Cerebellar cortex (tissue), 1 donor: ENCODE measurements at regions not wholly inside any gene's neighbourhood (a gene's known extent, or its start where the extent isn't known, plus 50 kb on each side); places are given as distances from the start of the nearest gene placed in this dataset.
"Not testable (repeated sequence)": the region's sequence is repeated elsewhere in the genome, so short reads cannot be mapped to it uniquely, and the experiment has no call there.

ENCODE experiments used
- DNase-seq: peaks from one replicate; pipeline ENCODE4 v3.0.0-alpha.2; 2015; ENCODE audit warnings: low spot score

DNA sequence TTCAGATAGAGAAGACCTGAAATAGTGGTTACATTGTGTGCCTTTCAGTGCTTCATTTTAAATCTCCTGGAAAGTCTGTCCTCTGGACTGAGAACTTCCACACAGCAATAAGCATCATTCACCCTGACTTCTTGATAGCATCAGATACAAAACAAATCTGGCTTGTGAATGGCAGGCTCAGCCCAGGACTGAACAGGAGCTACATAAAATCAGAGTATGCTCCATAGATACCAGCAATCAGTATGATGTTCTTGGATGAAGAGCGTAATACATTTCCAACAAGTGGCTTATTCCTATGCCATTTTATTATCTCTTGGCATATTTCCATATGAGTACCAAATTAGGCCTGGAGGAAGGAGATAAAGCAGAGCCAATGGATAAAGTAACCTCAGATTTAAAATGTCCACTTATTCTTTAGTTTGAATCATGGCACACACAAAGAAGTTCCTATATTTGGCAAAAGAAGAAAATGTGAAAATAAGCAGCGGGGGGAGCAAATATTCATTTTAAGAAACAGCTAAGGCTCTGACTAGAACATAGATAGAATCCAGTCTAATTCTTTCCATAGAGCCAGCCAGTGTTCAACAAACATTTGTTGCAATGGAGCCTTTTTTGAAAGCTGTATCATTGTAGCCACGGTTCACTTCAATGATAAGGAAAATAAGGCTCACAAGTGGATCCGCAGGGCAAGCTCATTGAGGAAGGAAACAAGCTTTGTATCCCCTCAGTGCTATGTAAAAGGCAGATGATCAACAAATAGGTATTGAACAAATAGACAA, 230.8 kb upstream of the CHAC2 start:
- DNase-seq = no peak

DNA sequence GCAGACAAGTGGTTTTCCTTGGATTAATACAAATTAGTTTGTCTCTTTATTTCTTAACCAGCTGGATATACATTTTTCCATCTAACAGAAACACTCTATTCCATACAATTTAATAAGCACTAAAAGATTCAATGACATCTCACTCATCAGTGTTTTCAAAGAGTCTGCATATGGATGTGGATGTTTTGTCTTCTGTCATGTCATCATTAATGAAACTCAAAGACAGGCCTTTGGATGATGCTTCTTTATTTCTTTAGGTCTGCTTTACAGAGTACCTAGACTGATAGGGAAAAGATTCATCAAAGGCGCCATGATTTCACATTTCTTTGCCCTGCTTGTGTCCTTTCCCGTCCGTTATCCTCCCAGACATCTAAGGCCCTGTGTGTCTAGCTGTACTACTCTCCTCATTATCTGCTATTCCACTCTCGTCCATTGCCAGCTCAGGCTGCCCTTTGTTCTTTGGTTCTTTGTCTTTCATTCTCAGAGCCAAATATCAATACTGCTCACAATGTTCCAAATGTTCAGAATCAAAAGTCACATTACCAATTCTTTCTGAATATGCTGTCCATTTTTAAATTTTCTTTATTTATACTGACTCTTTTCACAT, 232.3 kb upstream of the CHAC2 start:
- no peak for DNase-seq

DNA sequence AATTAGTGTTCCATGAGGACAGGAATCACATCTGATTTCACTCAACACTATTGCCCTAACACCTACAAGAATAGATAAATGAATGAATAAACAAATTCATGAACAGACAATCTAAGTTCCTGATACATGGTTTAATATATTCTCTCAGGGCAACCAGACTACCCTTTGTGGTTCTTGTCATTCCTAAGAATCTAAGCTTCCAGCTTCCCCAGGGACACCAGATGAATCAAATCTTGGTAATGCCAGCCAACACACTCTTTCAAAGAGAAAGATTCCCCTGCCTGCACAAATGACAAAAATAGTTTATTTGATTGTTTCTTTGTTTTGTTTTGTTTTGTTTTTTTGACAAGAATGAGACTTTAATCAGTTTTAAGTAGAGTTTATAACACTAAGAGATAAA, 237.5 kb upstream of the CHAC2 start:
- DNase-seq = no peak

DNA sequence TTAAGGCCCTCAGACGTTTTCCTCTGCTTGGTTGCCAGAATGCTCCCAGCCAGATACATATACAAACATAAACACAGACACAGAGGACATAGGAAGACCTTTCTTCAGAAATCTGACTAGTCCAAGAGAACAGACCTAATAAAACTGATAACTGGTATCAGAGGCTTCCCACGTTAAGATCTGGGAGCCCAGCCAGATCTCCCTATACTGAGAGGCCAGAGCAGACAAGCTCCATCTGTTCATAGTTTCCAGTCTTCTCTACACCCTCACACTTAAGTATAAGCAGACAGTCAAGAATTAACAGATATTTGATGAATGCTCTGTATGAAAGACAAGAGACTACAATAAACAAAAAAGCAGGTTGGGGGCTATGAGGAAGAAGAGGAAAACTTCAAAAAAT, 240.5 kb upstream of the CHAC2 start:
- DNase-seq = peak; percentile 48

DNA sequence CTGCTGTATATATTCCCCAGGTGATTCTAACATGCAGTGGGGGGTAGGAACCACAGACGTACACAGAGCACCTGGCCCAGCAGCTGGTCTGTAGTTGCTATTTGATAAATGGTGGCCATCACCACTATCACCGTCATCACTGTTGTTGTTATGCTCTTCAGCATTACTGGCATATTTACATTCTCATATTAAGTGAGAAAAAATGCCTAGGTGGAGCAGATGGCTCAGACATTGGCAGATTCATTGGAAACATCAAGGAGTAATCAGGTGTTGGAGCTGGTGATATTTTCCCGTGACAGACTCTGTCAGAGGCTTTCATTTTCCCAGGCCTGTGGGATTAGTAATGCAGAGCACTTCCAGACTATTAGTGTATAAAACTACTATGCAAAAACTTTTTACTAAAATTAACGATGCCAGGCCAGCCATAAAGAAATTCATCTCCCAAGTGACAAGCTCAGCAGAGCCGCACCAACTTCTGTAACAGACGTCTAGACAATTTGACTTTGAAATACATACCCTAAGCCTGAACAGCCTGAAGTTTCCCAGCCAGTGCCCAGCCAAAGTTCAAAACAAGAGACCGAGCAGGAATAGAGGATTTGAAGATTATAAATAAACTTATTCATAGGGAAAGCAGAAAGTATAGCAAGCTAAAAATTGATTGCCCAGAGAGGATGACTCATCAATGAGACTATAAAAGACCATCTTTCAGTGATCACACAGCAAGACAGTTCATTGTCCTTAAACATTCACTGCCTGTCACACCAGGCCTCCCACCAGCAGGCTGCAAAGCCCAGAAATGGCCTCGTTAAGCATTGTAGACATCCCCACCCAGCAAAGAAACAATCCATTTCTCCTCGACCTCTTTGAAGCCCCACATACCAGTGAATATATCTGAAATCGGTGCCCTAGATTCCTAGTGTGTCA, 247.4 kb upstream of the CHAC2 start:
- DNase-seq = no peak

DNA sequence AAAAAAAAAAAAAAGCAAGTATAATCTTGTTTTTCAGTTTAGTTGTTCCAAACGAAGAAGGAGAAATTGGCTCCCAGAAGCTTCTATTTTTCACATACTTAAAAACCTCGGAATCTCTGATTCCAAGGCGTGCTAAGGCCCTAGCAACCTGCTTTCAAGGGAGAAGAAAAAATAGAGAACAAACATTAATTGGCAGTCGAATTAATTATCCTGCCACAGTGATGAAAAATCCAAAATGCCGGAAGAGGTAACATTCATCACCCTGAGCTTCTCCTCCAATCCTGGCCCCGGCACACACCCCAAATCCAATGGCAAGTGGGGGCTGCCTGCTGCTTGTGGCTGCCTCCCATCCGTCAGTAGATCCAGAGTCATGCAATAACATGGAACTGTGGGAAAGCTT, 250.2 kb upstream of the CHAC2 start:
- no peak for DNase-seq

DNA sequence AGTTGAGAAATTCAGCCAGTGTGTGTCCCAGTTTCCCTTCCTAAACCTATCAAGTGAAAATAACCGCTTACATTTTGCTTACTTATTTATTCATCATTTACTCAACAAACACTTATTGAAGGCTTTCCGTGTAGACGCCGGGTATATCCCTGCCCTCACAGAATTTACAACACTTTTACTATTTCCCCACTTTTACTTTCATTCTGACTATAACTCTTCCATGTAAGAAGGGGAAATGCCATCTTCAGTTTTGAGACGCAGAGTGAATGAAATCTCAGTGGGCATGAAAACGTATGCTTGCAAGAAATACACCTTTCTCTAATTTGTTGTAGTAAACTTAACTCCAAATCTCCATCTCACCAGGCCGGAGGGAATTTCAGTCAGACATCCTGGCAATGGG, 251.0 kb upstream of the CHAC2 start:
- no peak for DNase-seq

DNA sequence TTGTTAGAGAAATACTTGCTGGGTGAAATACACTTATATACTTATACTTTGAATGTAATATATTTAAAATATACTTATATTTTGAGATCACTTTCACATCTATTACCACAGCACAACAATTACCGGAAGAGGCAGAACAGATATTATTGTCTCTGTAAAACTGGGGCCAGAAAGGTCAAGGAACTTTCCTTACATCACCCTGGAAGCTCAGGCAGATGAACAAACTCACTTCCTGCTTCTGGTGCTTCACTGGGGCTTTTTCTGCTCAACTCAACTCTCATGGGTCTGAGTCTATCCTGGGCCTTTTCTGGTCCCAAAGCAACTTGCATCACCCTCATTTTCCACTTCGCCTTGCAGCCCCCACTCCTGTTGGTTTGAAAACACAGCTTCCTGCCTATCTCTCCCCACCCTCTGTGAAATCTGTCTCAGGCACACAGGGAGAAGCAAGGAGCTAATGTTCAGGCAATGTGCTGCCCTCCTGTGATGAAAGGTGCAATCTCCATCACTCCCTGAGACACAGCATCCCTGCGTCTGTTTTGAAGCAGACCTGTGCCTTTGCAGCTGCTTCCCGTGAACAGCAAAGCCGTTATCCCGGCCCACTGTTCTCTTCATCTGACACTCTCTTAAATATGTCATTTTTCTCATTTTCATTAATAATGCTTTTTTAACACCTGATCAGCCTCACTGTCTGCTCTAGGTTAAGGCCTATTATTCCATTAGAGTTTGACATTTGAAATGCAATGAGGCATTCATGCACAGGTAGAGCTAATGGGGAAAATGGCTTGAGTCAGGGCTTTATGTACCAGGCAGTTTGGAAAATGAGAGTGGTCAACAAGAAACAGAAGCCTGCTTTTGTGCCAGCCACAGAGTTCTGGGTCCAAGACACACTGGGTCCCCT, 251.9 kb upstream of the CHAC2 start:
- no peak for DNase-seq

DNA sequence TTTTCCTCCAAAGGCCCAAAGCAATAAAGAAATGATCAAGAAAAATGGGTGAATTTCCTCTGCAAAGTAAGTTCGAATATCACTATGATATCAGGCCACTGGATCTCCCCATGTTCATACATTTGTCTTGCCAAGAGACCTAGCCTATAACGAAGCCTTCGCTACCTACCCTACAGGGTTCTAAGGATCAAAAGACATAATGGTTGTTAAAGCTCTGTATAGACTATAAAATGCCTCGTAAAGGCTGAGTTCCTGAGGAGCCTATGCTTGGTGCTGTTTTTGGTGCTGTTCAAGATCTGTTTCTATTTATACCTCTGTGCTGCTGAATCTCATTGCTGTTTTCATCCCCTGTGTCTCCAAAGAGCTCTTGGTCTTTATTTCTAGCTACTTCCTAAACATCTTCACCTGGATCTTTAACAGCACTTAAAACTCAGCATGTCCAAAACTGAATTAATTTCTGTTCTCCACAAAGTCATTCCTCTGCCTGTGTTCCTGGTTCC, 254.4 kb upstream of the CHAC2 start:
- no peak for DNase-seq

DNA sequence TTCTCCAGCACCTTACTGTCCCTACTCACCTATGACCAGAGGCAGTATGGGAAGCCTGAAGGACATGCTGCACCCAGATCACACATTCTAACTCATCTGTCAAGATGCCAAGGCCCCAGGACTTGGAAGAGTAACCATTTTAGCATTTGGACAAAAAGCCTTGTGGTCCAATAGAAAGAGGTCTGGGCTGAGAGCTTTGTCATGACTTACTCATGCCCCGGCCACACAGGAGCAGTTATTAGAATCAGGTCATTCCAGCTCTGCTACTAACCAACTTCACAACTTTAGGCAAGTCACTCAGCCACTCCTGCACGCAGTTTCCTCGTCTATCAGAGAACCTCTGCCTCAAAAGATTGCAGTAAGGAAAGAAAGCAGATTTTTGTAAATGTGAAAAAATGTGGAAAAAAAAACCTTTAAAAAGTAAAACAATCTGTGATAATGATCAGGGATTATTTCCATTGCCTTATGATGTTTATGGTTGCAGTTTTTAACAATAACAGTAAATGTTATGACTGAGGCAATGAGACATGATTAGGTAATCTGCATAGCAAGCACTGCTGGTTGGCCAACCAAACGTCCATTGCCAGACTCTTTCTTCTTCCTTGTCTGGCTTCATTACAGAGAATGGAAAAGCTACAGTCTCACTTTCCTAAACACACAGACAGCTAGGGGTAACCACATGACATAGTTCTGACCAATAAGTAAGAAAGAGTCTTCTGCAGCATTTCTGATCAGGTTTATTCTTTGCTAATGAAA, 255.4 kb upstream of the CHAC2 start:
- DNase-seq = no peak

DNA sequence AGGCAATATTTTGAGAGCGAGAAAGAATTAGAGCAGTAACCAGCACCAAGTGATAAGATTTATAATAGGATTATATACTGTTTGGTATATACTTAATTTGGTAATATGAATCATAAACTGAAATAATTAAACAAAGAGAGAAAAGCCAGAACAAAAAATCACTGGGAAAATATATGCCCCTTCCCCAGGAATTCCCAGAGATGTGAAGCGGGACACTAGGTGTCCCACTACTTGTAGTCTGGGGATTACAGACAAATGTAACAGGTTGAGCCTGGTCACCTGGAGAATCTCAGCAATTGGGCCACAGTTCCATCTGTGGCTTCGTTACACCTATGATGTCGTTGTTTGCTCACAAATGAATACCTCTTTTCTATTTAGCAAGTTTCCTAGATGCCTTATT, 256.1 kb upstream of the CHAC2 start:
- DNase-seq = no peak

DNA sequence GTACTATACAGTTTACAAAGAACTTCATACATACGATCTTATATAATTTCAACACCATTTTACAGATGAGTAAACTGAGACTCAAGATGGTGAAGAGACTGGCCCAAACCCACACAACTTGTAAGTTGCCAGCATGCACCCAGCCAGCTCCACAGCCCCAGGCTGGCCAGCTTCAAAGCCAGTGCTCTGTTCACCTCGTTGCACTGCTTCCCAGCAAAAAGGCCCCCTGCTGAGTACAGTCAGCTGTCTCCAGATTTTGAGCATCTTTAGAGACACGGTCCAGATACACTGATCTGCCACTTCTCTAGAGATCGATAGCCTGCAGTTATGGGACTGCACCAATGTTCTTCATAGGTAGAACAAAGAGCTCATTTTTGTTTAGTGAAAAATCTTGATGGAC, 257.2 kb upstream of the CHAC2 start:
- DNase-seq = no peak

DNA sequence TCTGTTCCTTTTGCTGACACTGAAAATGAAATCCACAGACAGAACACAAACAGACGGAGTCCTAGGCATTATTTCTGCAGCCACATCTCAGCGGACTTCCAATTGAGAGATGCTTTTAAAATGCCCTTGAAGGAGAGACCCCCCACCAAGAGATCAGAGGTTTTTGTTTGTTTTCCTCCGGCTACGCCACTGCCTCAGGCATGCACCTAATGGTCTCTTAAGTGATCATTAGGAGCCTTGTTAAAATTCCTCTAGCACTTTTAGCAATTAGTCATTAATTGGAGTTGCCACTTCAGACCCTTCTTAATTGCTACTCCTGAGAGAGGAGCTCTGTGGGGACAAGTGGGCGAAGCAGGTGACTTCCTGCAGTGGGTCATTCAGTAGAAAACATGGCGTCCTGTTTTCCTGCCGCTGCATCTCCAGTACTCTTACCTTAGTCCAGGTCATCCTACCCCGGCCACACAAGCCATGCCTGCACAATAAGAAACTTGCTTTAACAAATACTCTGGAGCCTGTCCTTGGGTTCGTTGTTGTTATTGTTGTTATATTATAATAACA, 257.7 kb upstream of the CHAC2 start:
- DNase-seq = no peak

DNA sequence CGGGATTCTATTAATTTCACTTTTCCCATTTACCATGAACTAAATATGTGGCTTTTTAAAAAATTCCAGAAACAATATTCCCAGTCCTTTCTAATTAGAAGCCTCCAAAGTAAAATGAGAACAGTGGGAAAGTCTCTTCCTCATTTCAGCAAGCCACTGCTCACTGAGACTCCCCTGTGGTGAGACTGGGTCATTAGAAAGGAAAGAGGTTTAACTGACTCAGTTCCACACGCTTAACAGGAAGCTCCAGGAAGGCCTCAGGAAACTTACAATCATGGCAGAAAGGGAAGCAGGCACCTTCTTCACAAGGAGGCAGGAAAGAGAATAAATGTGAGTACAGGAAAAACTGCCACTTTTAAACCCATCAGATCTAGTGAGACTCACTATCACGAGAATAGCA, 258.9 kb upstream of the CHAC2 start:
- DNase-seq = no peak

DNA sequence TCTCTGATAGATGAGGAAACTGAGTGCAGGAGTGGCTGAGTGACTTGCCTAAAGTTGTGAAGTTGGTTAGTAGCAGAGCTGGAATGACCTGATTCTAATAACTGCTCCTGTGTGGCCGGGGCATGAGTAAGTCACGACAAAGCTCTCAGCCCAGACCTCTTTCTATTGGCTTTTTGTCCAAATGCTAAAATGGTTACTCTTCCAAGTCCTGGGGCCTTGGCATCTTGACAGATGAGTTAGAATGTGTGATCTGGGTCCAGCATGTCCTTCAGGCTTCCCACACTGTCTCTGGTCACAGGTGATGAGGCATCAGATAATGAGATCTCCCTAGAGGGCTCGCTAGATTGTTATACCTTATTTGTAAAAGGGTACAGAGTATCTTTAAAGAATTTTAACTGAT, 260.5 kb upstream of the CHAC2 start:
- not testable (repeated sequence) for DNase-seq

DNA sequence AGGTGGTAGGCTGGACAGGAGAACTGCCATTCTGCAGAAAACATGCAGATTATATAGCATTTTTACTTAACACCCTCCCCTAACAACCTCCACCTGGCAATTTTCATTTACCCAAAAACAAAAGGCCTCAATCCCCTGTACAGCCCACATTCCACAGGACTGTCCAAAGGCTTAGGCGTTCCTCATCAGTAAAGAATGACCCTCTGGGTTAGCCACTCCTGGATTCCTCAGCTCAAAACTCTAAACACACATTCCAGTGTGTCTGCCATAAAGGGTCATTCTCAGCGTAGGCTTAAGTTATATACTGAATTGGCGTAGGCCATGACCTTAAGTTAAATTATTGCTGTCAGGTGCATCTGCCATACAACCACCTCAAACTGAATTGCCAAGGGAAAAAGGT, 261.8 kb upstream of the CHAC2 start:
- DNase-seq = no peak

DNA sequence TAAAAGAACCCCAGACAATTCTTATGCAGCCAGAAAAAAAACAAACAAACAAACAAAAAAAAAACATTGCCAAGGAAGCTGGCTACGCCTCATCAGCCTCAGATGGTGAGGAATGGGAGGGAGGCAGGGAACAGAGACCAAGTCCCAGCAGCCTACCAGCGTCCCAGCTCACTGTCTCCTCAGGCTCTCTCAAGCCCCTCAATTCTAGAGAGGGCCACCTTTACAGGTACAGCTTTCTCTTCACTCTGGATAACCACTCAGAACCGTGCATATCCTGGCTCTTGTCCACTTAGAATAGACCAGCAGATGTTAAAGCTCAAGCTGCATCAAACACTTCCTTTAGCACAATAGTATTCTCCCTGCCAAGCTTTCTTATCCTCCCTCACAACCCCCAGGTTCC, 263.1 kb upstream of the CHAC2 start:
- no peak for DNase-seq

DNA sequence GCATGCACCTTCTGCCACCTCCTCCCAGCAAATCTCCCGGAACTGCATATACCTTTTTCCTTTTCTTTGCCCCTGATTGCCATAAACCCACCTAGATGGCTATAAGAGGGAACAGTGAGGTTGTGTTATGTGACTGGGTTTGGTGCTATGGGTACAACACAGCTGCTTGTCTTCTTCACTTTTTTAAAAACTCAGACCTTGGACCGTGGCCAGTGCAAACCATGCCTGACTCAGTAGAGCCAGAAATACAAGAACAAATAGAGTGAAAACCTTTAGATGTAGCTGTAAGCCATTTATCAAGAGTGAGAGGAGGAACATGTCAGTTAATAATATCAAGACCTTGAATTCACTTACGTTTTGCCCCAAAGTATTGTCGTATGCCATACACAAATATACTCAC, 267.4 kb upstream of the CHAC2 start:
- no peak for DNase-seq

DNA sequence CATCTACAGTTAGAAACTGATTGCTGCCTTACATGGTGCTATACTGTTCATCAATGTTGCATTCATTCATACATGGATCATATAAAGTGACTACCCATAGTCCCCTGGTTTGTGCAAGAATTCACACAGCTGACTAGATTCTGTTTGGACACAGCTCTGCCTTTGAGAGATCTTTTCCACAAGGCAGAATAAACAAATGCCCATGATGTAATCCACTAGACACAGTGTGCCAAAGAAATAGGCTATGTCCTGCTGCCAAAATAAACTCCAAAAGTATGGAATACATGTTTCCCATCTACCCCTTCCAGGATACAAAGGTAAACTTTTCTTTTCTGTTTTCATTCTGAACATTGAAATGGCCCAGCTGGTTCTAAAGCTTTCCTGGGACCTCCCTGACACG, 269.4 kb upstream of the CHAC2 start:
- no peak for DNase-seq

DNA sequence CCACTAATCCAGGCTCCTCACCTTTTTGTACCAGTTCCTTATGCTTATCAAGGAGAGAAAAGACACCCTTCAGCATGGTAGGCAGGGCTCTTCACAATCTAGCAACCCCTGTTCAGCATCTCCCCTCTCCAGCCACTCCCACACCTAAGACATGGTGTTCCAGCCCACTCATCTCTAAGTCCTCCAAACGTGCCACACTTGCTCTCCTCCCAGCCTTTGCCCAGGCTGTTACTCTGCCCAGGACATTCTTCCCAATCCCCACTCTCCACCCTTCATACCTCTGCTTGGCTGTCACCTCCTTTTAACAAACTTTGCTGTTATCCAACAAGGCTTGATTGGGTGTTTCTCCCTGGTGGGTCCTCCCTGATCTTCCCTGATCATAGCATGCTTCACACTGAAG, 270.6 kb upstream of the CHAC2 start:
- DNase-seq = no peak

DNA sequence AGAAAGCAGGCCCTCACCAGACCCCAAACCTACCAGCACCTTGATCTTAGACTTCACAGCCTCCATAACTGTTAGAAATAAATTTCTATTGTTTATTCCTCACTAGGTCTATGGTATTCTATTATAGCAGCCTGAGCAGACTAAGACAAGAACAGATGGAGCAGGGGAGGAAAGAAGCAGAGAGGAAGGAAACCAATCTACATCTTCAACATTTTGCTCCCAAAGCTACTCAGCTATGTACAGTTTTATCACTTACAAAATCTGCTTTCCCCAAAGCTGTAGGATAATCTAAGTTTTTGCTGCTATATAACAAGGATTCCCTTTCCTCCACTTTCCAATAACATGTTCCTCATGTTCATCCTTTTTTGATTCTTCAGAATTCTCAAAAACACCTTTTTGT, 274.4 kb upstream of the CHAC2 start:
- DNase-seq = no peak
